SK-N-SH (cell line): ENCODE measurements at regions not wholly inside any gene's neighbourhood (a gene's known extent, or its start where the extent isn't known, plus 50 kb on each side); places are given as distances from the start of the nearest gene placed in this dataset.

ENCODE experiments used
- POLR2AphosphoS5 ChIP-seq: IDR thresholded peaks from 2 replicates; pipeline ENCODE4 v1.6.1; 2012; ENCODE audit warnings: low read depth, low read length
- SMC3 ChIP-seq: IDR thresholded peaks from 2 replicates; pipeline ENCODE4 v1.6.1; 2012; ENCODE audit warnings: low read depth, low read length, improper control_type of control experiment

GRCh38 chr18:30405038-30405437 is 637.5 kb downstream of the DSC3 start:
- TF ChIP-seq POLR2AphosphoS5, result no peak
- no peak for TF ChIP-seq SMC3
